HG02678 (cell line): ENCODE measurements at regions not wholly inside any gene's neighbourhood (a gene's known extent, or its start where the extent isn't known, plus 50 kb on each side); places are given as distances from the start of the nearest gene placed in this dataset.

ENCODE experiments used
- ATAC-seq: cut with Tn5 transposase; IDR thresholded peaks from one replicate; pipeline ENCODE4 v1.9.1; 2021; ENCODE audit warnings: mild to moderate bottlenecking, moderate library complexity; ENCODE audit not compliant: unreplicated experiment

GRCh38 chr2:242022550-242023290, 153.2 kb downstream of the RTP5 start:
- no peak for ATAC-seq

- no peak for ATAC-seq
Measured at GRCh38 chr2:242024751-242025355, 155.3 kb downstream of the RTP5 start.

GRCh38 chr2:242027676-242028450, 158.3 kb downstream of the RTP5 start:
- no peak for ATAC-seq

DNA sequence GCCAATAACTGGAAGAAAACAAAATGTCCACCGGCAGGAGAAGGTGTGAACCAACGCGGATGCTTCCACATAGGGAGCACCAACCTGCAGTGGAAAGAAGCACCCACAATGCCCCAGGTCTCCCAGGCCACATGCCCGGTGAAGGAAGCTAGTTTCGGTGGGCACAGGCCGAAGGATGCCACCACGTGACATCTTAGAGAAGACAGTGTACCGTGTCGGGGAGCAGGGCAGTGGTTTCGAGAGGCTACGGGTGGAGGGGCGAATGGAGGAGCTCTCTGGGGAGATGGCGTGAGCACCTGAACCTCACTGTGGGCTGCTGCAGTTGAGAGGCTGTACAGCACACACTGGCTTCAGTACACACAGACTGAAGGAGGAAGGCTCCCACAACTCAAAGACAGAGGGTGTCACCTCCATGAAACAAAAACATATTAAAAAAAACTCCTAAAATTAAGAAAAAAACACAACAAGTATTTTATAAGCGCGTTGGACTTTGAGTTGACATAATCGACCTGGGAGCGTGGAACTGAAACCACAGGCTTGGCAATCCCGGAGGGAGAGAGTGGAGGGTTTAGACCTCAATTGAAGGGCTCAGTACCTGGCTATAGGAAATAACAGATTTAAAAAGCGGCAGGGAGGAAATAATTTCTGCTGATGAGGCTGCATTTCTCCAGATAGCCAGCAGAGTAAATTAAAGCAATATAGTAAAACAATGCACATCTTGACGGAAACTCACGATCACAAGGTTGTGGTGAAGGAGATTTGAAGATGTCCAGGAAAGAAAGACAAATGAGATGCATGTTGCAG, 160.1 kb downstream of the RTP5 start:
- ATAC-seq = no peak

DNA sequence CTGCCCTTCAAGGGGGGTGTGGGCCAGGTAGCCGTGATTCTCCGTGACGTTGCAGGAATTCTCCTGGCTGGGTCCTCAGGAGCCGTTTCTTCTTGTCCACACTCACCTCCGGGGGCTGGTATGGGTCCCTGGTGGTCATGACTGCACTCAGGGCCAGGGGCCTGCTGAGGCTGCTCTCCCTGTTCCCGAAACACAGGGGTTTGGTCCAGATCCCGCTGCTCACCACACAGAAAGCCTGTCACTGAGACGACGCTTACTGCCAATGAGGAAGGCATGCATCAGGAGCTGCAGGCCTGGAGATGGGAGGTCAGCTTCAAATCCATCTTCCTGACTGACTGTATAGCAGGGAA, 160.7 kb downstream of the RTP5 start:
- no peak for ATAC-seq

DNA sequence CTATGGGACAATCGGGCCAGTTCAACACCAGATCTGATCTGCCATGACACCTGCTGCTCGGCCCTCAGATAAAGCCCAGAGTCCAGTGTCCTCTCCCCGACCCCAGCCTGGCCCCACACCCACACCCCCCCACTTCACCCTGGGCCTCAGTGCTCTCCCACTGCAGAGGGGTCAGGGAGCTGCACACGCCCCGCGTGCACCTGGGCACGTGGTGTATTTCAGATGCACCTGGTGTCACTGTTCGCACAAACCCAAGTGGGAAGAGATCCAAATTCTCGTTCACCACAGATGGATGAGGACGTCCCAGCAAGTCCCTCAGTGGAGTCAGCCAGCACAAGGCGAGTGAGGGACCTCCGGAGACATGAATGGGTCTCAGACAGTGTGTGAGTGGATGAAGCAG, 161.3 kb downstream of the RTP5 start:
- no peak for ATAC-seq

DNA sequence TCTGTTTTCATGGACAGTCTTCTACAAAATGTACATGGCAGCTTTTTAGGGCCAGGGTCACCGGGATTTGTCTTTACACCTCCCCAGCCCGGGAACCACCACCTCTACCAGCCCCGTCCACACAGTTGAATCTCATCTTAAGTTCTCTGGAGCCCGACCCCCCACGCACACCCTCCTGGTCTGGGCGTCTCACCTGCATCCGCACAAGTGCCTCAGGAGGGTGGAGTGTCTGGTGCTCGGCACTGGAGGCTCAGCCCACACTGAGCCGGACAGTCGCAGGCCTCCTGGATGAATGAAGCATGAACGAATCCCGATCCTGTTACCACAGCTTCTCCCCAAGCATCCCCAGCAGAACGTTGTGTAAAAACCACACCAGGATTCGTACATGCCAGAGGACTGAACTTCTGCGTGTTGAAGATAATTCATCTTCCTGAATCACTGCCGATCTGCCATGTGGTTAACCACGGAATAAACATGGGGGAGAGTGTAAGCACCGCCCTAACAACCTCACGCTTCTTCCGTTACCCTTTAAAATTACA, 162.0 kb downstream of the RTP5 start:
- no peak for ATAC-seq

GRCh38 chr2:242032780-242033656, 163.5 kb downstream of the RTP5 start:
- ATAC-seq = no peak

DNA sequence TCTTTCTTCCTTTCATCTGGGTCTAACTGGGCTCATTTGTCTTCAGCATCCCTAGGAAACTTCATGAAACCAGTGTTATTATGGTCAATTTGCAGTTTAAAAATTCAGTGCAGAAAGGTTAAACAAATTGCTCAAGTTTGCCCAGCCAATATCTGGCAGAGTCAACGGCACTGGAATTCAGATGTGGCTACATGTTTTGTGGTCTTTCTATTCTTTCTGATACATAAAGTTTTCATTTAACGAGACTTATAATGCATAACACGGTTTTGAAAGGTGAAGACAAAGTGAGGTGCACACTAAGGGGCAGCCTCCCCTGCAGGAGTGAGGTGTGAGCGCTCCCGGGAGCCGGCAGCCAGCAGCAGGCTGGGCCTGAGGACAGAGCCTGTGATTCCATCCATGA, 164.6 kb downstream of the RTP5 start:
- ATAC-seq = no peak

- ATAC-seq = no peak
Measured at GRCh38 chr2:242034996-242035814, 165.7 kb downstream of the RTP5 start.

DNA sequence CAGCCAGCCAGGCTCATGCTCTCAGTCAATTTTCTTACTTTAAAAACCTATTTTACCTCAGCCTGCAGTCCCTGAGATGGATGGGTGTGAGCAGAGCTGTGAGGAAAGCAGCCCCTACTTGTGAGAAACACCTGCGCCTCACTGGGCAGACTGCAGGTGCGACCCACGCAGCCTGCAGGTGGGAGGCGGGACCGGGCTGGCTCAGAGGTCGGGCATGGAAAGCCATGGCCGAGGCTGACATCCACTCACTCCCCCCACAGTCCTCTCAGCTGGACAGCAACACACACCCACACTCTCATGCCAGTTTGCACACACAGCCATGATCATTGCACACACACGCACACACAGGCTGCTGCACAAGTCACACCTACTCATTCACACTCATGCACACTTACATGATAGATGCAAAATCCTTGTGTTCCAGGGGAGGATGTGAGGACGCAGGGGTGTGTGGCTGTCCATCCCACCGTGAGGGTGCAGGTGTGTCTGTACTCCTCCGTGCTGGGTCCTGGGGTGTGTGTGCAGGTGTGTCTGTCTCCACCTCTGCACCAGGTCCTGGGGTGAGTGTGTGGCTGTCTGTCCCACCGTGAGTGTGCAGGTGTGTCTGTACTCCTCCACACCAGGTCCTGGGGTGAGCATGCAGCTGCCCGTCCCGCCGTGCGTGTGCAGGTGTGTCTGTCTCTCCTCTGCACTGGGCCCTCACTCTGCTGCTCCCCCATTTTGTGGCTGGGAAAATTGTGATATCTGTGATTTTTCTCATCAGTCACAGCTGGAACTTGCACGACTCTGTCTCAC, 166.5 kb downstream of the RTP5 start:
- ATAC-seq = no peak

DNA sequence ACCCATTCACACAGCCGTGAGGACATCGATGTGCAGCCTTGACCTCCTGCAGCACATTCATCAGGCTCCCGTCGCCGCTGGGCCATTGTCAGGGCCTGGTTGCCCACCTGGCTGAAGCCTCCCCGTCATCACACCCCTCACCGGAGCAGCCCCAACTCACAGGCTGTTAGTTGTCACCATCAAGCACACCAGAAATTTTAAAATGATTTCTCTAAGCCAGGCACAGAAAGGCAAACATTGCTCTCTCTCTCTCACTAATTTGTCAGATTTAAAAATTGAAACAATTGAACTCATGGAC, 167.1 kb downstream of the RTP5 start:
- no peak for ATAC-seq

DNA sequence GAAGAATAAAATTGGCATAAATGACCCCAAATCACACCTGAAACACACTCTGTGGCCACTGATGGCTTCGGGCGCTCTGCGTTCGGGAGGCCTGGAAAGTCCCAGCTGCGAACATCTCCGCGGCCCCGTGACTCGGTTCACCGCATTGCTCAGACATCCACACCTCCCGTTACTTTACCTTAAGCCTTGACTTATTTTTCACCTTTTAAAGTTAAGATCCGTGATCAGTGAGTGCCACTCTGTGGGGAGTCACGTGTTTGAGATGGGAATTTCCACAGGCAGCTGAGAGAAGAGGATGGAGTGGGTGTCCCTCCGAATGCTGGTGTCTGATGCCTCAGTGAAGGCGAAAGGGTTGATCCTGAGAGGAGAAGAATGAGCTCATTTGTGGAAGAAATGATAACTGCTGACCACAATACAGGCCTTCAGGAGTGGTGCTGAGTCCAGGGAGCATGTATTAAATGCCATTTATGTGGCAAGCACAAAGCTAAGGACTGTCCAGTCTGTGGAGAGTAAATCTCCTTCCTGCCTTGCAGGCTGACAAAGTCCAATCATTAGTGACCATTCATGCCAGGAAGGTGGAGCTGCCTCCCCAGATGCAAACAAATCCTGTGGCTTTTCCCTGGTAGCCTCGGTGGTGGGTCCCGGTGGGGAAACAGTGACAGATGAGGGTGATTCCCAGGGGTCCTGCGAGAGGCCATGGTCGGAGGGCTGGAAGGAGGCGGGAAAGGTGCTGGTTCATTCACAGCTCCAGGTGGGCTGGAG, 168.8 kb downstream of the RTP5 start:
- ATAC-seq = no peak

DNA sequence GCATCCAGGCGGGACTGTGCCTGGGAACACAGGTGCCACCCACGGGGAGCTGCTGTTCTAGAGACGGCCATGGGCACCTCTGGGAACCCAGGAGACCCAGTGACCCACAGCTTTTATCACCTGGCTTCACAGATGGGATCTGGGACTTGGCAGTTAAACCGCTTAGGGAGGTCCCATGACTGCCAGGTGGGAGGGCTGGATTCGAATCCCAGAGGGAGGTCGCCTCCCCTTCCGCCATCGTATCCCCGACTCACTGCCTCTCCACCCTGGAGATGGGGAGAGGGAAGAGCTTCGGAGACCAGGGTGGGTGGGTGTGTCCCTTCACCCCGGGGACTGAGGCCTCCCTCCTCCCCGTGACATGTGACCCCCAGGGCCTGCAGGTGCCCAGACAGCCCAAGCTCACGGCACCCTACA, 169.4 kb downstream of the RTP5 start:
- no peak for ATAC-seq

- ATAC-seq = no peak
Measured at GRCh38 chr2:242040303-242040655, 170.8 kb downstream of the RTP5 start.

GRCh38 chr2:242040681-242041080, 171.2 kb downstream of the RTP5 start:
- ATAC-seq = no peak

DNA sequence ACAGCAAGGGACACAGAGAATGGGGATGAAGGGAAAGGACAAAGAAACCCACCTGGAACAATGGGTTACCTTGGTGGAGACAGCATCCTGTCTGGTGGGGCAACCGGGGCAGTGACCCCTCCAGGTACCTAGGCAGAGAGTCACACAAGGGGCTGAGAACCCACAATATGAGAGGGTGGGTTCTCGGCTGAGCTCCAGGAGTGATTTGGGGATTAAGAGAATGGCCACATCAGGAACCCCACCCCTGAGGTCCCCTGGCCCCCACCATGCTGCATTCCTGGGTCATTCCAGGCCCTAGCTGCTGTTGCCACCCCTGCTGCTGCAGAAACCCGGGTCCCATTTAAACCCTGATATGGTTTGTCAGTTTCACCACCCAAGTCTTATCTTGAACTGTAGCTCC, 172.3 kb downstream of the RTP5 start:
- ATAC-seq = no peak
